ENCODE measurements at regions not wholly inside any gene's neighbourhood (a gene's known extent, or its start where the extent isn't known, plus 50 kb on each side); places are given as distances from the start of the nearest gene placed in this dataset.

- no peak for DNase-seq
Observed at GRCh38 chr2:43171789-43172188, 54.6 kb downstream of the ZFP36L2 start.

GRCh38 chr2:43170405-43171105, 55.9 kb downstream of the ZFP36L2 start:
- no peak for DNase-seq

- DNase-seq, result no peak
Observed at GRCh38 chr2:43169987-43170386, 56.4 kb downstream of the ZFP36L2 start.

- no peak for DNase-seq
Observed at GRCh38 chr2:43169099-43169945, 57.1 kb downstream of the ZFP36L2 start.

- no peak for DNase-seq
Observed at GRCh38 chr2:43168016-43168369, 58.4 kb downstream of the ZFP36L2 start.

- no peak for DNase-seq
Observed at GRCh38 chr2:43165378-43166069, 60.9 kb downstream of the ZFP36L2 start.

GRCh38 chr2:43164686-43165085, 61.7 kb downstream of the ZFP36L2 start:
- no peak for DNase-seq

GRCh38 chr2:43163584-43164270, 62.7 kb downstream of the ZFP36L2 start:
- no peak for DNase-seq

- no peak for DNase-seq
Observed at GRCh38 chr2:43162511-43162776, 64.0 kb downstream of the ZFP36L2 start.

GRCh38 chr2:43161650-43162510, 64.5 kb downstream of the ZFP36L2 start:
- DNase-seq, result no peak

- no peak for DNase-seq
Observed at GRCh38 chr2:43160778-43161177, 65.6 kb downstream of the ZFP36L2 start.

GRCh38 chr2:43159797-43160196, 66.6 kb downstream of the ZFP36L2 start:
- DNase-seq, result no peak

GRCh38 chr2:43158259-43158880, 68.0 kb downstream of the ZFP36L2 start:
- no peak for DNase-seq

GRCh38 chr2:43157506-43158246, 68.7 kb downstream of the ZFP36L2 start:
- no peak for DNase-seq

- no peak for DNase-seq
Observed at GRCh38 chr2:43155851-43156411, 70.5 kb downstream of the ZFP36L2 start.

GRCh38 chr2:43154685-43155084, 71.7 kb downstream of the ZFP36L2 start:
- DNase-seq, result no peak

- DNase-seq, result no peak
Observed at GRCh38 chr2:43152741-43153647, 73.4 kb downstream of the ZFP36L2 start.

GRCh38 chr2:43152186-43152585, 74.2 kb downstream of the ZFP36L2 start:
- DNase-seq, result no peak

Measured in renal pelvis (tissue), 1 donor.